ENCODE measurements at regions not wholly inside any gene's neighbourhood (a gene's known extent, or its start where the extent isn't known, plus 50 kb on each side); places are given as distances from the start of the nearest gene placed in this dataset.

DNA sequence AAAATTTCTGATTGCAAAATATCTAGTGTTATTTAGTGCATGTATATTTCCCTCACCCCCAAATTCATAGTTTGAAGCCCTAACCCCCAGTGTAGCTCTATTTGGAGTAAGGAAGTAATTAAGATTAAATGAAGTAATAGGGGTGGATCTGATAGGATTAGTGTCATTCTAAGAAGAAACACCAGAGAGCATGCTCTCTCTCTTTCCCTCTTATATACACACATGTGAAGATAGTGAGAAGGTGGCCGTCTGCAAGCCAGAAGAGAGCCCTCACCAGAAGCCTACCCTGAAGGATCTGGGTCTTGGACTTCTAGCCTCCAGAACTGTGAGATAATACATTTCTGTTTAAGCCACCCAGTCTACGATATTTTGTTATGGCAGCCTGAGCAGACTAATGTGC lies 120.3 kb downstream of the TMEM30B start:
- TF ChIP-seq POLR2A (IDR thresholded peaks at IDR 0.05), result no peak
- TF ChIP-seq, protein P1, sequence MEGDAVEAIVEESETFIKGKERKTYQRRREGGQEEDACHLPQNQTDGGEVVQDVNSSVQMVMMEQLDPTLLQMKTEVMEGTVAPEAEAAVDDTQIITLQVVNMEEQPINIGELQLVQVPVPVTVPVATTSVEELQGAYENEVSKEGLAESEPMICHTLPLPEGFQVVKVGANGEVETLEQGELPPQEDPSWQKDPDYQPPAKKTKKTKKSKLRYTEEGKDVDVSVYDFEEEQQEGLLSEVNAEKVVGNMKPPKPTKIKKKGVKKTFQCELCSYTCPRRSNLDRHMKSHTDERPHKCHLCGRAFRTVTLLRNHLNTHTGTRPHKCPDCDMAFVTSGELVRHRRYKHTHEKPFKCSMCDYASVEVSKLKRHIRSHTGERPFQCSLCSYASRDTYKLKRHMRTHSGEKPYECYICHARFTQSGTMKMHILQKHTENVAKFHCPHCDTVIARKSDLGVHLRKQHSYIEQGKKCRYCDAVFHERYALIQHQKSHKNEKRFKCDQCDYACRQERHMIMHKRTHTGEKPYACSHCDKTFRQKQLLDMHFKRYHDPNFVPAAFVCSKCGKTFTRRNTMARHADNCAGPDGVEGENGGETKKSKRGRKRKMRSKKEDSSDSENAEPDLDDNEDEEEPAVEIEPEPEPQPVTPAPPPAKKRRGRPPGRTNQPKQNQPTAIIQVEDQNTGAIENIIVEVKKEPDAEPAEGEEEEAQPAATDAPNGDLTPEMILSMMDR (IDR thresholded peaks at IDR 0.05), result no peak
- no peak for TF ChIP-seq POLR2AphosphoS5 (IDR thresholded peaks at IDR 0.05)
